Esophagus muscularis mucosa (tissue), 4 donors: ENCODE measurements at regions not wholly inside any gene's neighbourhood (a gene's known extent, or its start where the extent isn't known, plus 50 kb on each side); places are given as distances from the start of the nearest gene placed in this dataset.
"Not testable (repeated sequence)": the region's sequence is repeated elsewhere in the genome, so short reads cannot be mapped to it uniquely, and the experiment has no call there.

Source experiments
- DNase-seq: peaks from one replicate; pipeline ENCODE4 v3.0.0-alpha.2; 2017; ENCODE audit errors: extremely low spot score
- H3K27ac ChIP-seq, 4 donors: fragments of 200-600 bp; sonication (generic); replicated peaks in 1 of 4; 1 replicate in 3 of 4; 2 replicates in 1 of 4; pipeline ENCODE4 v1.5.1; 2016 to 2019; ENCODE audit warnings: mild to moderate bottlenecking in 1 of 4
- H3K27me3 ChIP-seq, 4 donors: fragments of 200-600 bp; sonication (generic); one replicate each; pipeline versions ENCODE4 v1.5.1 to v1.6.0; 2016 to 2019
- H3K36me3 ChIP-seq, 4 donors: fragments of 200-600 bp; sonication (generic); one replicate each; pipeline ENCODE4 v1.5.1; 2016 to 2019
- H3K4me1 ChIP-seq, 4 donors: fragments of 200-600 bp; sonication (generic); one replicate each; pipeline ENCODE4 v1.5.1; 2016 to 2019
- H3K4me3 ChIP-seq, 4 donors: fragments of 200-600 bp; sonication (generic); 1 replicate in 2 of 4; 2 replicates in 2 of 4; pipeline ENCODE4 v1.5.1; 2016 to 2019; ENCODE audit warnings: mild to moderate bottlenecking in 4 of 4, moderate library complexity in 1 of 4
- H3K9me3 ChIP-seq, 4 donors: fragments of 200-600 bp; sonication (generic); 1 replicate in 3 of 4; 2 replicates in 1 of 4; pipeline ENCODE4 v1.5.1; 2016 to 2019
- CTCF ChIP-seq, 3 experiments: fragments of 200-600 bp in 2 of 3; fragments of 450-650 bp in 1 of 3; sonication (generic) in 2 of 3; IDR thresholded peaks; one replicate each; pipeline ENCODE4 v1.5.1; 2017 to 2019; ENCODE audit warnings: antibody characterized with exemption in 3 of 3, mild to moderate bottlenecking in 2 of 3, moderate library complexity in 1 of 3
- EP300 ChIP-seq: sonication (generic); formaldehyde crosslinking; IDR thresholded peaks from one replicate; pipeline ENCODE4 v1.6.1; 2017; ENCODE audit warnings: antibody characterized with exemption
- POLR2A ChIP-seq: fragments of 450-650 bp; IDR thresholded peaks from one replicate; pipeline ENCODE4 v1.6.1; 2017; ENCODE audit warnings: antibody characterized with exemption, moderate library complexity, mild to moderate bottlenecking, low read depth
- POLR2AphosphoS5 ChIP-seq, 2 donors: sonication (generic); formaldehyde crosslinking; IDR thresholded peaks; one replicate each; pipeline ENCODE4 v1.6.1; 2017; ENCODE audit warnings: antibody characterized with exemption in 2 of 2
- WGBS: methylation state at CpG from one replicate; pipeline ENCODE4 v1.1.5; 2018; 5-methylcytosine and 5-hydroxymethylcytosine counted together
- intact Hi-C: fragments of 100-400 bp; cut with DNase I; formaldehyde crosslinking; loops from one replicate; pipeline ENCODE4 v1.15.1; 2023

GRCh38 chr18:29841631-29842030 lies 1200.9 kb downstream of the DSC3 start:
- WGBS: 20% methylated on average over 3 of the region's 3 CpGs
- TF ChIP-seq POLR2A (no peak), EP300 (no peak), POLR2AphosphoS5 (IDR thresholded peaks at IDR 0.05) (no peak), CTCF (IDR thresholded peaks at IDR 0.05) (no peak)
- Histone ChIP-seq H3K27me3 (no peaks in the 10 kb centered on the region), H3K9me3 (no peaks in the 10 kb centered on the region), H3K36me3 (no peaks in the 10 kb centered on the region), H3K4me1 (no peaks in the 10 kb centered on the region), H3K4me3 (no peak overlapping the region), H3K27ac (no peak overlapping the region)
- DNase-seq: no peak
- intact Hi-C loops: no loop called here

DNA sequence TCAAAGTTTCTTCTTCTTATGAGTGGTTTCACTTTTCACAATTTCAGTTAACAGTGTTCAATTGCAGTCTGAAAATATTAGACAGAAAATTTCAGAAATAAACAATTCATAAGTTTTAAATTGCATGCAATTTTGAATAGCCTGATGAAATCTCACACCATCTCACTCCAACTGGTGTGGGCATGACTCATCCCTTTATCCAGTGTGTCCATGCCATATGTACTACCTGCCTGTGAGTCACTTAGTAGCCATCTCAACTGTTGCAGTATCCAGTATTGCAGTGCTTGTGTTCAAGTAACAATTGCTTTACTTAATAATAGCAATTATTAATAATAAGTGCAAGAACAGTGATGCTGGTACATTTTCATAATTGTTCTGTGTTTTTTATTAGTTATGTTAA lies 1202.5 kb downstream of the DSC3 start:
- Histone ChIP-seq H3K9me3 (no peaks in the 10 kb centered on the region), H3K4me3 (no peak overlapping the region), H3K27ac (no peak overlapping the region), H3K36me3 (no peaks in the 10 kb centered on the region), H3K27me3 (no peaks in the 10 kb centered on the region), H3K4me1 (no peaks in the 10 kb centered on the region)
- TF ChIP-seq POLR2A (no peak), POLR2AphosphoS5 (IDR thresholded peaks at IDR 0.05) (no peak), EP300 (no peak), CTCF (IDR thresholded peaks at IDR 0.05) (no peak)
- no peak for DNase-seq
- intact Hi-C loops: no loop called here

- H3K4me3 ChIP-seq, H3K4me1 ChIP-seq, H3K36me3 ChIP-seq, H3K27ac ChIP-seq, H3K27me3 ChIP-seq, DNase-seq, H3K9me3 ChIP-seq, intact Hi-C loops: not testable (repeated sequence)
- 88% methylated on average over 12 of the region's 12 CpGs for WGBS
These were observed 1203.6 kb downstream of the DSC3 start for GRCh38 chr18:29838961-29839360.

- Histone ChIP-seq H3K4me1 (no peaks in the 10 kb centered on the region), H3K27me3 (no peaks in the 10 kb centered on the region), H3K4me3 (no peak overlapping the region), H3K36me3 (no peaks in the 10 kb centered on the region), H3K9me3 (no peaks in the 10 kb centered on the region), H3K27ac (no peak overlapping the region)
- intact Hi-C loops: no loop called here
- WGBS: 71% methylated on average over 1 of the region's 1 CpG
- DNase-seq: no peak
- TF ChIP-seq EP300: no peak
- TF ChIP-seq CTCF (IDR thresholded peaks at IDR 0.05): no peak
- TF ChIP-seq POLR2AphosphoS5 (IDR thresholded peaks at IDR 0.05): no peak
- no peak for TF ChIP-seq POLR2A
These were observed 1204.0 kb downstream of the DSC3 start for GRCh38 chr18:29838556-29838955.

DNA sequence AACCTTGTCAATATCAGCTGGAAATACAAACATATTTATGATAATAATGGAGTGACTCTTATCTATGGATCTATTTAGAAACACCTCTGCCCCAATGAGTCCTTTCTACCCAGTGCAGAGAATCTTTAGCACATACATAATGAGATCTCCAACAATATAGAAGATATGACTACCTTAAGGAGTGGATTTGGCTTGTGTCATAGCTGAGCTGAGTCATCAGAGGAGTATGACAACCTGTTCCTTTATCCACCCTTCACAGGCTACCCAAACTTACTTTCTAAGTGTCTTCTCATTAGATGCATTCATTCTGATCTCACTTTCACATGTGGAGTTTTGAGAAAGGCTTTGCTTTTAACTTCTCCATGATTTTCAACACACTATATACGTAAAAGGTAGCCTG lies 1218.9 kb downstream of the DSC3 start:
- intact Hi-C loops: no loop called here
- H3K9me3 ChIP-seq: no peaks in the 10 kb centered on the region
- DNase-seq: no peak
- no peak overlapping the region for H3K27ac ChIP-seq
- H3K4me3 ChIP-seq: no peak overlapping the region
- no peaks in the 10 kb centered on the region for H3K27me3 ChIP-seq
- no peaks in the 10 kb centered on the region for H3K4me1 ChIP-seq
- no peaks in the 10 kb centered on the region for H3K36me3 ChIP-seq
- 80% methylated on average over 1 of the region's 1 CpG for WGBS
- TF ChIP-seq EP300 (no peak), POLR2AphosphoS5 (IDR thresholded peaks at IDR 0.05) (no peak), CTCF (IDR thresholded peaks at IDR 0.05) (no peak), POLR2A (no peak)
